Stomach (tissue), 8 donors: ENCODE measurements at regions not wholly inside any gene's neighbourhood (a gene's known extent, or its start where the extent isn't known, plus 50 kb on each side); places are given as distances from the start of the nearest gene placed in this dataset.
"Not testable (repeated sequence)": the region's sequence is repeated elsewhere in the genome, so short reads cannot be mapped to it uniquely, and the experiment has no call there.

Source experiments
- DNase-seq, 2 donors: peaks; one replicate each; pipeline versions ENCODE4 v3.0.0 to v3.0.0-alpha.2; 2013 to 2019
- H3K27ac ChIP-seq, 5 donors: fragments of 200-600 bp in 4 of 5; sonication (generic) in 4 of 5; one replicate each; pipeline ENCODE4 v1.5.1; 2013 to 2019; ENCODE audit warnings: mild to moderate bottlenecking in 1 of 5, moderate library complexity in 1 of 5
- H3K27me3 ChIP-seq, 3 donors: fragments of 200-600 bp; sonication (generic); one replicate each; pipeline ENCODE4 v1.5.1; 2017 to 2019; ENCODE audit warnings: mixed run types in 1 of 3
- H3K36me3 ChIP-seq, 4 donors: fragments of 200-600 bp; sonication (generic); 1 replicate in 3 of 4; 2 replicates in 1 of 4; pipeline ENCODE4 v1.5.1; 2016 to 2019
- H3K4me1 ChIP-seq, 4 donors: fragments of 200-600 bp; sonication (generic); one replicate each; pipeline ENCODE4 v1.5.1; 2016 to 2019
- H3K4me3 ChIP-seq, 4 donors: fragments of 200-600 bp; sonication (generic) in 3 of 4; one replicate each; pipeline ENCODE4 v1.5.1; 2016 to 2019; ENCODE audit warnings: mild to moderate bottlenecking in 1 of 4
- H3K9me3 ChIP-seq, 4 donors: fragments of 200-600 bp; sonication (generic); one replicate each; pipeline ENCODE4 v1.5.1; 2016 to 2019
- CTCF ChIP-seq, 7 experiments: fragments of 450-650 bp in 4 of 7; fragments of 200-600 bp in 3 of 7; sonication (generic) in 3 of 7; IDR thresholded peaks; one replicate each; pipeline ENCODE4 v1.5.1; 2016 to 2019; ENCODE audit warnings: antibody characterized with exemption in 7 of 7, control low read depth in 2 of 7, mild to moderate bottlenecking in 1 of 7
- EP300 ChIP-seq: sonication (generic); formaldehyde crosslinking; IDR thresholded peaks from one replicate; pipeline ENCODE4 v1.6.1; 2017; ENCODE audit warnings: antibody characterized with exemption
- POLR2A ChIP-seq, 4 donors: fragments of 450-650 bp; IDR thresholded peaks; one replicate each; pipeline ENCODE4 v1.6.1; 2016; ENCODE audit warnings: antibody characterized with exemption in 4 of 4, control low read depth in 2 of 4, mild to moderate bottlenecking in 1 of 4, moderate library complexity in 1 of 4
- POLR2AphosphoS5 ChIP-seq, 3 donors: sonication (generic); formaldehyde crosslinking; IDR thresholded peaks; one replicate each; pipeline ENCODE4 v1.6.1; 2016; ENCODE audit warnings: antibody characterized with exemption in 3 of 3
- WGBS, 5 donors: extraction: QIAGEN DNeasy Blood & Tissue Kit in 3 of 5; methylation state at CpG; one replicate each; pipeline versions ENCODE4 v1.1.5 to v1.1.7; 2013 to 2018; 5-methylcytosine and 5-hydroxymethylcytosine counted together
- intact Hi-C: fragments of 100-400 bp; cut with DNase I; formaldehyde crosslinking; loops from one replicate; pipeline ENCODE4 v1.15.1; 2023; ENCODE audit warnings: low total_unique reads
- donor health status: healthy with polysubstance abuse.
- donor health status: Bipolar disorder and iron deficiency.
- donor health status: healthy.

- no peaks in the 10 kb centered on the region for H3K36me3 ChIP-seq
- intact Hi-C loops, result no loop called here
- no peaks in the 10 kb centered on the region for H3K27me3 ChIP-seq
- 0 to 72% (median 0%) methylated on average over 1 of the region's 1 CpG for WGBS, 5 donors
- no peaks in the 10 kb centered on the region for H3K9me3 ChIP-seq
- no peaks in the 10 kb centered on the region for H3K4me1 ChIP-seq
- no peak overlapping the region for H3K4me3 ChIP-seq
- H3K27ac ChIP-seq, result no peak overlapping the region
- no peak for TF ChIP-seq EP300
- no peak for TF ChIP-seq POLR2AphosphoS5 (IDR thresholded peaks at IDR 0.05)
- no peak for TF ChIP-seq POLR2A (IDR thresholded peaks at IDR 0.05)
- TF ChIP-seq CTCF (IDR thresholded peaks at IDR 0.05), result no peak
- DNase-seq, result no peak
These were observed 84.1 kb downstream of the RGS2 start for GRCh38 chr1:192892934-192893333.

- H3K4me3 ChIP-seq, intact Hi-C loops, H3K27ac ChIP-seq, H3K9me3 ChIP-seq, H3K4me1 ChIP-seq, DNase-seq, H3K36me3 ChIP-seq, H3K27me3 ChIP-seq: not testable (repeated sequence)
- WGBS, 5 donors, result 84 to 95% (median 91%) methylated on average over 10 of the region's 10 CpGs
These were observed 86.6 kb downstream of the RGS2 start for GRCh38 chr1:192895487-192895886.

DNA sequence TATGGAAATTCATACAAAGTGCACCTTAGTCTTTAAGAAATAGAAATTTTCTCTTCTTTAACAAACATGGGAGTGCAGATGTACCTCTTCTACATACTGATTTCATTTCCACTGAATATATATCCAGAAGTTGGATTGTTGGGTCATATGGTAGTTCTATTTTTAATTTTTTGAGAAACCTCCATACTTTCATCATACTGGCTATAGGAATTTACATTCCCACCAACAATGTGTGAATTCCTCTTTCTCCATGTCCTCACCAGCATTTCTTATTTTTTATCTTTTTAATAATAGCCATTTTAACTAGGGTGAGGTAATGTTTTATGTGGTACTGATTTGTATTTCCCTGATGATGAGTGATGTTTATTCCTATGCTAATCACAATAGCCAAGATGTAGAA is 87.5 kb downstream of the RGS2 start:
- Histone ChIP-seq H3K36me3 (no peaks in the 10 kb centered on the region), H3K27me3 (no peaks in the 10 kb centered on the region), H3K4me3 (no peak overlapping the region), H3K9me3 (no peaks in the 10 kb centered on the region), H3K4me1 (no peaks in the 10 kb centered on the region), H3K27ac (no peak overlapping the region)
- DNase-seq, result no peak
- TF ChIP-seq EP300 (no peak), CTCF (IDR thresholded peaks at IDR 0.05) (no peak), POLR2AphosphoS5 (IDR thresholded peaks at IDR 0.05) (no peak)
- intact Hi-C loops, result no loop called here

DNA sequence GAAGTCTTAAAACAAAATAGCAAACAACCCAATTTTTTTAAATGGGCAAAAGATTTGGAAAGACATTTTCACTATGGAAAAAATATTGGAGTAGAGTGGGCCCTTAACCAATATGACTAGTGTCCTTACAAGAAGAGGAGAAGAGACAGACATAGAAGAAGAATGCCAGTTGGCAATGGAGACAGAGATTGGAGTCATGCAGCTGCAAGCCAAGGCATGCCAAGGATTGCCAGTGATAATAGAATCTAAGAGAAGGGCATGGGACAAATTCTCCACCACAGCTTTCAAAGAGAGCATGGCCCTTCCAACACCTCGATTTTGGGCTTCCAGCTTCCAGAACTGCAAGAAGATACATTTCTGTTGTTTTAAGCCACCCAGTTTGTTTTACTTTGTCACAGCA is 92.7 kb downstream of the RGS2 start:
- Histone ChIP-seq H3K4me3 (no peak overlapping the region), H3K36me3 (no peaks in the 10 kb centered on the region), H3K27ac (no peak overlapping the region), H3K4me1 (peaks cover 0 to 30% (median 13%) of the 10 kb centered on the region in 4 donors), H3K27me3 (no peaks in the 10 kb centered on the region), H3K9me3 (no peaks in the 10 kb centered on the region)
- no peak for DNase-seq
- WGBS, 5 donors, result 0 to 82% (median 24%) methylated on average over 1 of the region's 1 CpG
- TF ChIP-seq POLR2A (IDR thresholded peaks at IDR 0.05) (no peak), EP300 (no peak), CTCF (IDR thresholded peaks at IDR 0.05) (no peak), POLR2AphosphoS5 (IDR thresholded peaks at IDR 0.05) (no peak)
- intact Hi-C loops, result no loop called here

- DNase-seq, result peak in 1 of 2 donors; percentile 34
- no peak for TF ChIP-seq POLR2AphosphoS5 (IDR thresholded peaks at IDR 0.05)
- TF ChIP-seq EP300, result no peak
- TF ChIP-seq CTCF (IDR thresholded peaks at IDR 0.05), result no peak
- no peak for TF ChIP-seq POLR2A (IDR thresholded peaks at IDR 0.05)
- no peak overlapping the region for H3K4me3 ChIP-seq
- WGBS, 5 donors, result 58 to 69% (median 66%) methylated on average over 5 of the region's 5 CpGs
- H3K4me1 ChIP-seq, result peaks cover 0 to 30% (median 15%) of the 10 kb centered on the region in 4 donors
- no peaks in the 10 kb centered on the region for H3K36me3 ChIP-seq
- H3K27ac ChIP-seq, result no peak overlapping the region
- no peaks in the 10 kb centered on the region for H3K27me3 ChIP-seq
- intact Hi-C loops, result no loop called here
- no peaks in the 10 kb centered on the region for H3K9me3 ChIP-seq
These were observed 94.3 kb downstream of the RGS2 start for GRCh38 chr1:192903142-192903541.
